Ishikawa (cell line): ENCODE measurements at regions not wholly inside any gene's neighbourhood (a gene's known extent, or its start where the extent isn't known, plus 50 kb on each side); places are given as distances from the start of the nearest gene placed in this dataset.

ENCODE experiments used
- CEBPB ChIP-seq: IDR thresholded peaks from 2 replicates; pipeline ENCODE4 v1.6.1; 2012
- CREB1 ChIP-seq: IDR thresholded peaks from 2 replicates; pipeline ENCODE4 v1.6.1; 2012; ENCODE audit warnings: low read depth
- EGR1 ChIP-seq: IDR thresholded peaks from 2 replicates; pipeline ENCODE4 v1.6.1; 2012
- EP300 ChIP-seq: IDR thresholded peaks from 2 replicates; pipeline ENCODE4 v1.6.1; 2012; ENCODE audit warnings: borderline replicate concordance
- FOXM1 ChIP-seq: IDR thresholded peaks from 2 replicates; pipeline ENCODE4 v1.6.1; 2012; ENCODE audit warnings: low read depth, borderline replicate concordance
- NFIC ChIP-seq: IDR thresholded peaks from 2 replicates; pipeline ENCODE4 v1.6.1; 2012
- RAD21 ChIP-seq: IDR thresholded peaks from 2 replicates; pipeline ENCODE4 v1.6.1; 2012; ENCODE audit warnings: low read depth
- TAF1 ChIP-seq: IDR thresholded peaks from 2 replicates; pipeline ENCODE4 v1.6.1; 2012; ENCODE audit warnings: low read depth, mild to moderate bottlenecking
- TCF12 ChIP-seq: IDR thresholded peaks from 2 replicates; pipeline ENCODE4 v1.6.1; 2012; ENCODE audit warnings: low read depth
- TEAD4 ChIP-seq: IDR thresholded peaks from 2 replicates; pipeline ENCODE4 v1.6.1; 2012
- USF1 ChIP-seq: IDR thresholded peaks from 2 replicates; pipeline ENCODE4 v1.6.1; 2012
- YY1 ChIP-seq: IDR thresholded peaks from 2 replicates; pipeline ENCODE4 v1.6.1; 2012; ENCODE audit warnings: low read depth
- ZBTB7A ChIP-seq: IDR thresholded peaks from 2 replicates; pipeline ENCODE4 v1.6.1; 2012; ENCODE audit warnings: low read depth
- TF ChIP-seq, protein P1 (sequence below): IDR thresholded peaks from 2 replicates; pipeline ENCODE4 v1.6.1; 2012; ENCODE audit warnings: low read depth, mild to moderate bottlenecking
- TF ChIP-seq, protein P2 (sequence below): IDR thresholded peaks from 2 replicates; pipeline ENCODE4 v1.6.1; 2012

DNA sequence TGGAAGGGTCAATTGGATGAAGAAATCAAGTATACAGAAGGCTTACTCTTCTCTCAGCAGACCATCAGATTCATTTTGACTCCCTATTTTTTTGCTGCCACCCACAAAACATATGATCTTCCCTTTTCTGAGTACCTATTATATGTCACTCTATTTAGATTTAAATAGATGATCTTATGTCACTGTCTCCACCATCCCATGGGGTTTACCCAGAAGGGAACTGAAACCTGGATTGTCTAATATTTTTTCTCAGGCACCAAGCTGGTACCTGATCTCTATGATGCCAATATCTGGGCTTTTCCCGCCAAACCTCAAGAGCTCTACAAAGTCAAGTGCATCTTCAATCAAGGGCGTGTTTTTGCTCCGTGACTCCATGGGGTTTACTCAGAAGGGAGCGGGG lies 118.7 kb downstream of the GAS1 start:
- no peak for TF ChIP-seq FOXM1
- TF ChIP-seq, protein P1, sequence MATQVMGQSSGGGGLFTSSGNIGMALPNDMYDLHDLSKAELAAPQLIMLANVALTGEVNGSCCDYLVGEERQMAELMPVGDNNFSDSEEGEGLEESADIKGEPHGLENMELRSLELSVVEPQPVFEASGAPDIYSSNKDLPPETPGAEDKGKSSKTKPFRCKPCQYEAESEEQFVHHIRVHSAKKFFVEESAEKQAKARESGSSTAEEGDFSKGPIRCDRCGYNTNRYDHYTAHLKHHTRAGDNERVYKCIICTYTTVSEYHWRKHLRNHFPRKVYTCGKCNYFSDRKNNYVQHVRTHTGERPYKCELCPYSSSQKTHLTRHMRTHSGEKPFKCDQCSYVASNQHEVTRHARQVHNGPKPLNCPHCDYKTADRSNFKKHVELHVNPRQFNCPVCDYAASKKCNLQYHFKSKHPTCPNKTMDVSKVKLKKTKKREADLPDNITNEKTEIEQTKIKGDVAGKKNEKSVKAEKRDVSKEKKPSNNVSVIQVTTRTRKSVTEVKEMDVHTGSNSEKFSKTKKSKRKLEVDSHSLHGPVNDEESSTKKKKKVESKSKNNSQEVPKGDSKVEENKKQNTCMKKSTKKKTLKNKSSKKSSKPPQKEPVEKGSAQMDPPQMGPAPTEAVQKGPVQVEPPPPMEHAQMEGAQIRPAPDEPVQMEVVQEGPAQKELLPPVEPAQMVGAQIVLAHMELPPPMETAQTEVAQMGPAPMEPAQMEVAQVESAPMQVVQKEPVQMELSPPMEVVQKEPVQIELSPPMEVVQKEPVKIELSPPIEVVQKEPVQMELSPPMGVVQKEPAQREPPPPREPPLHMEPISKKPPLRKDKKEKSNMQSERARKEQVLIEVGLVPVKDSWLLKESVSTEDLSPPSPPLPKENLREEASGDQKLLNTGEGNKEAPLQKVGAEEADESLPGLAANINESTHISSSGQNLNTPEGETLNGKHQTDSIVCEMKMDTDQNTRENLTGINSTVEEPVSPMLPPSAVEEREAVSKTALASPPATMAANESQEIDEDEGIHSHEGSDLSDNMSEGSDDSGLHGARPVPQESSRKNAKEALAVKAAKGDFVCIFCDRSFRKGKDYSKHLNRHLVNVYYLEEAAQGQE, result no peak
- no peak for TF ChIP-seq EGR1
- TF ChIP-seq, protein P2, sequence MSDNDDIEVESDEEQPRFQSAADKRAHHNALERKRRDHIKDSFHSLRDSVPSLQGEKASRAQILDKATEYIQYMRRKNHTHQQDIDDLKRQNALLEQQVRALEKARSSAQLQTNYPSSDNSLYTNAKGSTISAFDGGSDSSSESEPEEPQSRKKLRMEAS, result no peak
- TF ChIP-seq NFIC, result no peak
- no peak for TF ChIP-seq CEBPB
- no peak for TF ChIP-seq CREB1
- no peak for TF ChIP-seq USF1
- TF ChIP-seq ZBTB7A, result no peak
- TF ChIP-seq RAD21, result no peak
- TF ChIP-seq YY1, result no peak
- no peak for TF ChIP-seq TEAD4
- no peak for TF ChIP-seq EP300
- TF ChIP-seq TCF12, result no peak
- no peak for TF ChIP-seq TAF1

DNA sequence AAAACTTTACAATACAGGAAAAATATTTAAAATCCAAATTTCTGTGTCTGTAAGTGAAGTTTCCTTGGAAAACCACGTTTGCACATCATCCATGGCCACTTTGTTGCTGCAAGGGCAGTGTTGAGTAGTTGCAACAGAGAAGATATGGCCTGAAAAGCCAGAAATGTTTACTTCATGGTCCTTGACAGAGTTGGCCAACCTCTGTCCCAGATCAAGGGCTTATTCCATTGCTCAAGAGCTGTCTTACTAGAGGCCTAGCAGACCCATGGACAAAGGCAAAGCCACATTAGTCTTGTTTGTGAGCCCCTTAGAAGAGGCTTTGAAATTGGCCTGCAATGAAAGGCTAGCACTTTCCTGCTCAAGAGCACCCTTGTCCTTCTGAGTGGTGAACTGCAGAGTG lies 119.4 kb downstream of the GAS1 start:
- no peak for TF ChIP-seq NFIC
- no peak for TF ChIP-seq CREB1
- no peak for TF ChIP-seq TAF1
- no peak for TF ChIP-seq EP300
- no peak for TF ChIP-seq CEBPB
- TF ChIP-seq TEAD4, result no peak
- TF ChIP-seq, protein P2, result no peak
- TF ChIP-seq EGR1, result no peak
- no peak for TF ChIP-seq RAD21
- no peak for TF ChIP-seq TCF12
- TF ChIP-seq, protein P1, result no peak
- TF ChIP-seq FOXM1, result no peak
- no peak for TF ChIP-seq USF1
- TF ChIP-seq YY1, result no peak
- TF ChIP-seq ZBTB7A, result no peak

GRCh38 chr9:86825299-86825698 lies 122.0 kb downstream of the GAS1 start:
- TF ChIP-seq USF1 (no peak), TCF12 (no peak), FOXM1 (no peak), TAF1 (no peak), NFIC (no peak)
- TF ChIP-seq, protein P2, result no peak

GRCh38 chr9:86822006-86822801 lies 125.1 kb downstream of the GAS1 start:
- TF ChIP-seq TEAD4, result no peak
- no peak for TF ChIP-seq RAD21
- no peak for TF ChIP-seq TAF1
- TF ChIP-seq YY1, result no peak
- no peak for TF ChIP-seq EP300
- no peak for TF ChIP-seq ZBTB7A
- TF ChIP-seq NFIC, result no peak
- TF ChIP-seq CEBPB, result no peak
- TF ChIP-seq TCF12, result no peak
- TF ChIP-seq, protein P1, result no peak
- TF ChIP-seq FOXM1, result no peak
- no peak for TF ChIP-seq CREB1
- TF ChIP-seq USF1, result no peak
